HG03196 (cell line): ENCODE measurements at regions not wholly inside any gene's neighbourhood (a gene's known extent, or its start where the extent isn't known, plus 50 kb on each side); places are given as distances from the start of the nearest gene placed in this dataset.

Source experiments
- ATAC-seq: cut with Tn5 transposase; IDR thresholded peaks from one replicate; pipeline ENCODE4 v1.9.1; 2021; ENCODE audit not compliant: unreplicated experiment

DNA sequence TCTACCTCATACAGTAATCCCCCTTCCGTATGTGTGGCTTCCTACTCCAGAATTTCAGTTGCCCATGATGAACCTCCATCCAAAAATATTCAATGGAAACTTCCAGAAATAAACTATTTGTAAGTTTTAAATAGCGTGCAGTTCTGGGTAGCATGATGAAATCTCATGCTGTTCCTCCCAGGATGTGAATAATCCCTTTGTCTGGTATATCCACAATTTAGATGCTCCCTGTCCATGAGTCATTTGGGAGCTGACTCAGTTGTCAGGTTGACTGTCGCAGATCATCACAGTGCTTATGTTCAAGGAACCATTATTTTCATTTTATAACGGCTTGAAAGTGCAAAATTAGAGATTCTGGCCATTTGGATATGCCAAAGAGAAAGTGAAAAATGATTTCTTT, 290.1 kb upstream of the CDH9 start:
- ATAC-seq = no peak

- no peak for ATAC-seq
Observed at GRCh38 chr5:27325513-27325912, 287.1 kb upstream of the CDH9 start.

GRCh38 chr5:27318701-27319100, 280.3 kb upstream of the CDH9 start:
- ATAC-seq = no peak

DNA sequence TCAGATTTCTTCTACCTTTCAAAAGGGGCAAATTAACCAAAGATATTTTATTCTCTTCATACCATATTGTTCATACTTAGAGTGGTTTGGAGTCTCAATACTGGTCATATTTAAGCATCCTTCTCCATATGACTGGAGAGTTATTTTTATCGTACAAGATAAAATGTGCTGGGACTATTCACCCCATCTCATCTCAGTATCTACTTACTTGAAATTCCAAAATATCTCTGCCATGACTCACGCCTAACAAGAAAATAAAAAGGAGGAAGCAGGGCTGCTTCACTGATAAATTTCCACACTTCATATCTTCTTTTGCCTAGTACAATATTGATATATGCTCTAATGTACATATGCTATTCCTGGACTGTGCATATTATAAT, 277.9 kb upstream of the CDH9 start:
- no peak for ATAC-seq

- no peak for ATAC-seq
Observed at GRCh38 chr5:27315363-27316270, 277.2 kb upstream of the CDH9 start.

GRCh38 chr5:27313549-27313948, 275.2 kb upstream of the CDH9 start:
- ATAC-seq = no peak

- no peak for ATAC-seq
Observed at GRCh38 chr5:27312291-27312893, 274.0 kb upstream of the CDH9 start.

- ATAC-seq = no peak
Observed at GRCh38 chr5:27311544-27311943, 273.2 kb upstream of the CDH9 start.

- no peak for ATAC-seq
Observed at GRCh38 chr5:27308153-27308552, 269.8 kb upstream of the CDH9 start.

- no peak for ATAC-seq
Observed at GRCh38 chr5:27290172-27290571, 251.8 kb upstream of the CDH9 start.

DNA sequence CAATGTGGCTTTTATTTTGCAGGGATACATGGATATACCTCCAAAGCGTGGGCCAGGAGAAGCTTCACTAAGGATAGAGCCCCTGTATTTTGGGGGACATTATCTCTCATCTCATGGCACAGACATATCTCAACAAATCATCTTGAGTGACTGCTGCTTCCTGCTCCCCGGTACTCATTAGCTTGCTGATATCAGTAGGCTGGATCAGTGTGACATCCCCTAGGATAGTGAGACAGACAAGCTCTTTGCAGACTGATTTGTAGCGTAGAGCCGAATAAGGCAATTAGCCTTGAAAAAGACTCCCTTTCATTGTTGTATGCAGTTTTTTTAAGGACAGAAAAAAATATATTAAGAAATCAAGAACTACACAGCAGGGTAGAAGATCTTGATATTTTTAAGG, 237.7 kb upstream of the CDH9 start:
- no peak for ATAC-seq

- ATAC-seq = no peak
Observed at GRCh38 chr5:27275345-27275744, 237.0 kb upstream of the CDH9 start.

DNA sequence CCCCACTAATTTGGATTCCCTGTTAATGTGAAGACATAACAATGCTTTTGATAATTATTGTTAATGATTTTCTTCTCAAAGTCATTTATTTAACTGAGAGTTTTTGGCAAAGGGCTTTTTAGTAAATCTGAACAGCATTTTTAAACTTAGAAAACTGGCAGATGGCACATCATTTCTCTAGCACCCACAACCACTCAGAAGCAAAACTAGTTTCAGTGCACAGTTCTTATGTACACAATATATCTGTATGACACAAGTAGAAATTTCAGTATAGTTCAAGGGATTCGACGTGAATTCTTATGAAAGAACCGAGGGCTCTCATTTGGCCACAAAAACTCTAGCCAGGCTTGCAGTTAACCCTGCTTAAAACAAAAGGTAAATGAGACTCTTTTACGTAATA, 231.4 kb upstream of the CDH9 start:
- no peak for ATAC-seq

- ATAC-seq = no peak
Observed at GRCh38 chr5:27267209-27267824, 228.9 kb upstream of the CDH9 start.

- no peak for ATAC-seq
Observed at GRCh38 chr5:27266184-27266583, 227.8 kb upstream of the CDH9 start.

DNA sequence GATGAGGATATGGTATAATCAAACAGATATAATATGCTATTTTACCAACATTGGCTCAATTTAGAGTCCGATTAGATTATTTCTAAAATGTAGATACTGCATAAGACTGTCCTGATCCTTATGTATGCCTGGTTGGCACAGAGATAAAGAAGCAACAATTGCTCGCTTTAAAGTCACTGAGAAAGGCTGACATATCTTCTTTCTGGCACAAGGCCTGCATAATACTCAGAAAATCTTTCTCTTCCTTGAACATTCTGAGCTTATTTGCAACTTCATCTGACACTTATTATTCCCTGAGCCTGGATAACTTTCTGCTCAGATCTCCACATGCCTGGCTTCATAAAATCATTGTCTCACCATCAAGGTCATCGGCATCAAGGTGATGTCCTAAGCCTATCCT, 219.3 kb upstream of the CDH9 start:
- ATAC-seq = no peak

- ATAC-seq = no peak
Observed at GRCh38 chr5:27252911-27253310, 214.5 kb upstream of the CDH9 start.

DNA sequence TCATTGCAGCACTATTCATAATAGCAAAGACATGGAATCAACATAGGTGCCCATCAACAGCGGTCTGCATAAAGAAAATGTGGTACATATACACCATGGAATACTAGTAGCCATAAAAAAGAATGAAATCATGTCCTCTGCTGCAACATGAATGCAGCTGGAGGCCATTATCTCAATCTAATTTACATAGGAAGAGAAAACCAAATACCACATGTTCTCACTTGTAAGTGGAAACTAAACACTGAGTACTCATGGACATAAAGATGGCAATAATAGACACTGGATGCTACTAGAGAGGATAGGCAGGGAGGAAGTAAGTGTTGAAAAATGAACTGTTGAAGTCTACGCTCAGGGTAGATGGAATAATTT, 203.9 kb upstream of the CDH9 start:
- ATAC-seq = no peak

- no peak for ATAC-seq
Observed at GRCh38 chr5:27241564-27242257, 203.3 kb upstream of the CDH9 start.

GRCh38 chr5:27240791-27241190, 202.4 kb upstream of the CDH9 start:
- no peak for ATAC-seq

DNA sequence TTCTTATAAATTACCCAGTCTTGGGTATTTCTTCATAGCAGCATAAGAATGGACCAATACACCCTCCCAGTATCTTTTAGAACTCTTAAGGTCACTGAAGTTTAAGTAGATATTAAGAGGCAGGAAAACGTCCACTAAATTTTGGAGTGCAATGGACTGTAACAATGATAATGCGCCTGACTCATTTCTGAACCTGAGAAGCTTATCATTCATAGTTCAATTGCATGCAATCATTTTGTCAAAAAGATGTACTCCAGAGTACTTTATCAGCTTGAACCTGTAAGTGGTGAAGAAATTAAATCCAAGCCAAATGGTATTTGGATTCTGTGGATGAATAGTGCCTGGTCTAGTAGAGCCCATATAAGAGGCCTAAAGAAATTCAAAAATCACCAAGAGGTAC, 196.5 kb upstream of the CDH9 start:
- no peak for ATAC-seq

GRCh38 chr5:27221410-27221809, 183.0 kb upstream of the CDH9 start:
- no peak for ATAC-seq
